GM10266 (cell line): ENCODE measurements at regions not wholly inside any gene's neighbourhood (a gene's known extent, or its start where the extent isn't known, plus 50 kb on each side); places are given as distances from the start of the nearest gene placed in this dataset.

Source experiments
- DNase-seq: peaks from one replicate; pipeline ENCODE4 v3.0.0; 2012; ENCODE audit errors: extremely low spot score
- TF ChIP-seq, protein P1 (sequence below): IDR thresholded peaks from 2 replicates; pipeline ENCODE4 v1.5.1; 2012; ENCODE audit warnings: mild to moderate bottlenecking, low read depth; ENCODE audit not compliant: control insufficient read depth, insufficient read depth; ENCODE audit errors: missing control alignments

DNA sequence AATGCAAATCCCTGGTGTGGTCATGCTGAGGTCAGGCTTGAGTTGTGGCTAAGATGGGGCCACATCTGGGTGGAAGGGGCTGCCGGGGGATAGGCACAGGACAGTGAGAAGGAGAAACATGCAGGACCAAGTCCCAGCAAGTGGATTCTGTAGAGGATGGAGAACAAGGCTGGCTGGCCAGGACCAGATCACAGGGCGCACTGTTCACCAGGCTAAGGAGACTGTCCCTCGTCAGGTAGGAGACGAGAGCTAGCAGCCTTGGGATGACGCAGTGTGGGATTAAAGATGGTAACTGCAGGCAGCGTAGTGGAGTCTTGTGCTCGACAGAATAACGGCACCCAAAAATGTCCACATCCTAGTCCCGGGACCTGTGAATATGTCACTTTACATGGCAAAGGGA lies 336.1 kb downstream of the BCL11B start:
- TF ChIP-seq, protein P1, sequence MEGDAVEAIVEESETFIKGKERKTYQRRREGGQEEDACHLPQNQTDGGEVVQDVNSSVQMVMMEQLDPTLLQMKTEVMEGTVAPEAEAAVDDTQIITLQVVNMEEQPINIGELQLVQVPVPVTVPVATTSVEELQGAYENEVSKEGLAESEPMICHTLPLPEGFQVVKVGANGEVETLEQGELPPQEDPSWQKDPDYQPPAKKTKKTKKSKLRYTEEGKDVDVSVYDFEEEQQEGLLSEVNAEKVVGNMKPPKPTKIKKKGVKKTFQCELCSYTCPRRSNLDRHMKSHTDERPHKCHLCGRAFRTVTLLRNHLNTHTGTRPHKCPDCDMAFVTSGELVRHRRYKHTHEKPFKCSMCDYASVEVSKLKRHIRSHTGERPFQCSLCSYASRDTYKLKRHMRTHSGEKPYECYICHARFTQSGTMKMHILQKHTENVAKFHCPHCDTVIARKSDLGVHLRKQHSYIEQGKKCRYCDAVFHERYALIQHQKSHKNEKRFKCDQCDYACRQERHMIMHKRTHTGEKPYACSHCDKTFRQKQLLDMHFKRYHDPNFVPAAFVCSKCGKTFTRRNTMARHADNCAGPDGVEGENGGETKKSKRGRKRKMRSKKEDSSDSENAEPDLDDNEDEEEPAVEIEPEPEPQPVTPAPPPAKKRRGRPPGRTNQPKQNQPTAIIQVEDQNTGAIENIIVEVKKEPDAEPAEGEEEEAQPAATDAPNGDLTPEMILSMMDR: no peak
- DNase-seq: no peak

DNA sequence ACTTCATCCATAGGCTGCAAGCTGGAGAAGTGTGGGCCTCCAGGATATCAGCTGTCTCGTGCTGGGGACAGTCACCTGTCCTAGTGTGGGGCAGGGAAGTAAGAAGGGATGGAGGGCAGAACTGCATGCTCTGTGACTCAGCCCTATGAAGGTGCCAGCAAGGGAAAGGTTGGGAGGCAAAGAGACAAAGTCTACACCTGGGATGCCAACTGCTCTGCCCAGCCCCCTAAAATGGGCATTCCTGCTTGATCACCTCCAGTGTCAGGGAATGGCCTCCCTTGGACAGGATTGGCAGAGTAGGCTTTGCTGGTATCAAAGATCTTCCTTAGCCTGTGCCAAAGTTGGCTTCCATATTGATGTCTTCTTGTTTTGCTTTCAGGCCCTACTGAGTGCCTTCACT lies 335.0 kb downstream of the BCL11B start:
- no peak for DNase-seq
- TF ChIP-seq, protein P1: no peak

DNA sequence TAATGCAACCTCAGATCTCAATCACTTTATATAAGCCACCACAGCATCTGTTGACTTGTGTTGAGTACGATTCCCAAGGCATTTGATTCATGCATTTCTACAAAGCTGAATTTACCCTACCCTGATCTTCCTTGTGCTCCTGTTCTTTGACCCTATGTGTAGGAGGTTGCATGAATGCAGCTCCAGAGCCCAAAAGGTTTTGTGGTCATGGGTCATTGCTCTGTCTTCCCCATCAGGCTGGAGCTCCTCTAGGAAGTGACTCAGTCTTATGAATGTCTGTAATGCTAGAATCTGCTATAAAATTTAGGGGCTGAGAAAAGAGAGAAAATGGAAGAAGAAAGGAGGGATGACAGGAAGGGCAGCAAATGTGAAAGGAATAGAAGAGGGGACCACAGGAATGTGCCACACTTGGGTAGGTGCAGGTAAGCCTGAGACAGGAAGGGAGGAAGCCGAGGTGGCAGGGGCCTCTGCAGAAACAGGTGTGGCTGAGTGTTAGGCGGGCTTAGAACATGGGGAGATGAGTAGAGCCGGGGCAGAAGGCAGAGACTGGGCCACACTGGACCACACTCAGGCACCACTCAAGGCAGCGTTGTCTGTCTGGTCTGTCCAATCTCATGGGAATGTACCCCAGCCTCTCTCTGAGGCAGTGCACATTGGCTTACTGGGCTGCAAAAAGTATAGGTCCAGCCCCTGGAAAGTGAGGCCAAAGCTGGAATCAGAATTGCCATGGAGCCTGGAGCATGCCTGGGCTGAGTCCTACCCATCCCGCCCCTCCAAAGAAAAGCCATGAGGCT lies 334.1 kb downstream of the BCL11B start:
- TF ChIP-seq, protein P1: no peak
- no peak for DNase-seq

DNA sequence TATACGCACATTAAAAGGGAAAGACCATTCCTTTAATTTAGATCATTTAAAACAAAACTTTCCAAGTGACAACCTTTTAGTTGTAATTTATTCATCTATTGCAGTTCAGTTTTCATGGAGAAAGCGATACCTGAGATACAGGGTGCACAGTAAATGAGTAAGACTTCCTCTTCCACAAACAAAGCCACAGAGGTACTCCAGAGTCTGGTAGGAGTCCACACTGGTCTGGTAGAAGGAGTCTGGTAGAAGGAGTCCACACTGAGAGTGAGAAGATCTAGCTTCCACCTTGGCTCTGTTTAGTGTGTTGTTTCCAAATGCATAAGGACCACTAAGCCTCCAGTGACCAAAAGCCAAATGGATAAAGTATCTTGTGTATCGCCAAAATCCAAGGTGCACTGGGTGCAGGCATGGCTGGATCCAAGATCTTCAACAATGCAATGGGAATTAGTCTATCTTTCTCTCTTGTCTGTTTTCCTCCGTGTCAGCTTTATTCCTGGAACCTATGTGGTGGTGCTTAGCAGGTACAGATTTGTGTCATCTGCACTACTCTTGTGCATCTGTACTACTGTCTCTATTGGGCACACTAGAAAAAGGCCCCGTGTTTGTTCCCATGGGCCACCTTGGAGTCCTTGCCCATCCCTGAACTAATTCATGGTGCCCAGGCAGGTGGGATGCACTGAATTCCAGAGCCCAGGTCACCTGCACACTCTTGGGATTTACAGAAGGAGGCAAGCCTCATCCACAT lies 331.1 kb downstream of the BCL11B start:
- no peak for DNase-seq
- TF ChIP-seq, protein P1: no peak

DNA sequence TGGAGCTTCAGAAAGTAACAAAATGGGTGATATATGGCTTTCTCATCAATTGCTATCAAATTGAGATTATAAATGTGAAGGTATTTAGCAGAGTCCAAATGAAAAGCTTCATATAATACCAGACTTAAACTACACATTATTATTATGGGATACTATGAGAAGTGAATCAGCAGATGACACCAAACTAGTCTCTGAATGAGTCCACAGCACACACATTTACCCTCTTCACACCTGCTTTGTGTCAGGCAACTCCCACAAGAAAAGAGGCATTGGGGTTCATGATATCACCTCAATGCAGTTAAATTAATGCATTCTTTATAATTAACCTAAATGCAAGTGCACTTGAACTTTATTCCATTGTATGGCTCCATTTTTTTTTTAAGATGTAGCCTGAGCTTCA lies 330.5 kb downstream of the BCL11B start:
- DNase-seq: no peak
- TF ChIP-seq, protein P1: no peak

DNA sequence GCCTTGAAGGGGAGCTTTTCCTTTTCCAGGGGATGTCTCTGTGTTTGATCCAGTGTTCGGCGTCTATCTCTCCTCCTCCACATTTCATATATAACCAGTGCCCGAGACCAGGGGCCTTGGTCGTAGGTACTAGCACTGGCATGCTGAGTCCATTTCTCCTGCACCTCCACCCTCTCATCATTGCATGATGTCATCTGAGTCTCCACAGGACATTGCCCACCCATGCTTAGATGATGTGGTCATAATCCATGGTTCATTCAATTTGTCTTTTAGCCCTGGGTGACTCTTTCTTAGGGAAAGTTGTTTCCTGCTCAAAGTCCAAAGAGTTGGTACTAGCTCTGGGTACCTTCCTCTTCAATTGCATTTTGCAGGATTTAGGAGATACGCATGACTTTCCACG lies 328.1 kb downstream of the BCL11B start:
- DNase-seq: no peak
- TF ChIP-seq, protein P1: no peak

DNA sequence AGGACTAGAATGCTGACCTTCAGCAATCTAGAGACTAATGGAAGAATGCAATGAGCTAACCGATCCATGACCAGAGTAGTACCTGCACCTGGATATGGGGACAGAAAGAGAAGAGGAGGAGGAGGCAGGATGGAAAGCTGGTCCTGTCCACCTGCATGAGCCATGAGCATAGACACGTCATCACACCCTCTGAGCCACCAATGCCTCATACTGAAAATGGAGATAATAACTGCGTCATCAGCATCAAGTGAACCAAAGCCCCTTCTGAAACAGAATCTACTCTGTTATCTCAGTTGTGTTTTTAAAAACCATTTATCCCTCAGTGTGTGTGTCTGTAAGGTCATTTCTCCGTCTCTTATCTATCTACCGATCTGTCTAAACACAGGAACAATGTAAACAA lies 327.0 kb downstream of the BCL11B start:
- no peak for DNase-seq
- TF ChIP-seq, protein P1: no peak
